H1 (cell line): ENCODE measurements at regions not wholly inside any gene's neighbourhood (a gene's known extent, or its start where the extent isn't known, plus 50 kb on each side); places are given as distances from the start of the nearest gene placed in this dataset.

Experiments used
- CTCF ChIA-PET: fragments of 300-600 bp; sonication (Branson Sonifier 250); formaldehyde crosslinking; loops from one replicate; lab custom pipeline; 2021; ENCODE audit not compliant: partially characterized antibody; lab: Charles Lee
- POLR2A ChIA-PET: fragments of 300-600 bp; sonication (Branson Sonifier 250); formaldehyde crosslinking; loops from one replicate; lab custom pipeline; 2021; ENCODE audit warnings: inconsistent platforms; ENCODE audit not compliant: partially characterized antibody; lab: Charles Lee
- DNase-seq, 2 experiments: peaks; one replicate each; pipeline versions ENCODE4 v3.0.0 to v3.0.0-alpha.2; 2010 to 2022; ENCODE audit warnings: low spot score in 2 of 2, low read depth in 1 of 2, mixed read lengths in 1 of 2
- FAIRE-seq: peaks from 2 replicates; lab custom pipeline; 2011; peaks lifted over from hg19 to GRCh38; lab: Jason Lieb, UNC
- H2AFZ ChIP-seq: 2 replicates; pipeline ENCODE4 v1.8.1; 2012; ENCODE audit warnings: low read length, inconsistent platforms
- H2AK5ac ChIP-seq: 2 replicates; pipeline ENCODE4 v1.6.1; 2013; ENCODE audit warnings: low read depth, low read length
- H2BK120ac ChIP-seq: replicated peaks from 2 replicates; pipeline ENCODE3; 2013; ENCODE audit warnings: low read depth, low read length, inconsistent platforms
- H2BK12ac ChIP-seq: 2 replicates; pipeline ENCODE4 v1.6.1; 2013; ENCODE audit warnings: low read depth, low read length
- H2BK15ac ChIP-seq: 2 replicates; pipeline ENCODE4 v1.6.1; 2013; ENCODE audit warnings: low read length
- H2BK20ac ChIP-seq: 2 replicates; pipeline ENCODE4 v1.6.1; 2013; ENCODE audit warnings: low read length
- H2BK5ac ChIP-seq: 2 replicates; pipeline ENCODE4 v1.6.1; 2013; ENCODE audit warnings: low read depth, low read length
- H3K14ac ChIP-seq: 2 replicates; pipeline ENCODE4 v1.6.1; 2013; ENCODE audit warnings: inconsistent platforms; ENCODE audit not compliant: insufficient read length
- H3K18ac ChIP-seq: 2 replicates; pipeline ENCODE4 v1.6.1; 2013; ENCODE audit warnings: low read length; ENCODE audit errors: extremely low read depth
- H3K23ac ChIP-seq: 2 replicates; pipeline ENCODE4 v1.6.1; 2013; ENCODE audit warnings: inconsistent platforms; ENCODE audit not compliant: insufficient read length
- H3K23me2 ChIP-seq: 2 replicates; pipeline ENCODE4 v1.6.1; 2013; ENCODE audit warnings: low read depth, low read length
- H3K27ac ChIP-seq: 2 replicates; pipeline ENCODE4 v1.6.1; 2011; ENCODE audit warnings: low read depth, low read length, inconsistent platforms
- H3K27me3 ChIP-seq, 4 experiments: replicated peaks in 1 of 4; 1 replicate in 1 of 4; 2 replicates in 3 of 4; pipeline versions ENCODE4 v1.6.1 to v1.8.1; 2011 to 2013; ENCODE audit warnings: low read length in 3 of 4, mild to moderate bottlenecking in 3 of 4, inconsistent platforms in 2 of 4, mixed read lengths in 2 of 4, moderate library complexity in 1 of 4; ENCODE audit not compliant: control insufficient read depth in 3 of 4, insufficient read depth in 3 of 4; ENCODE audit errors: extremely low read depth in 1 of 4
- H3K36me3 ChIP-seq, 4 experiments: 2 replicates each; pipeline versions ENCODE4 v1.6.1 to v1.8.1; 2011 to 2013; ENCODE audit warnings: mild to moderate bottlenecking in 4 of 4, low read length in 3 of 4, moderate library complexity in 2 of 4, control low read depth in 1 of 4, inconsistent platforms in 1 of 4; ENCODE audit not compliant: insufficient read depth in 4 of 4, control insufficient read depth in 2 of 4
- H3K4ac ChIP-seq: replicated peaks from 2 replicates; pipeline ENCODE3; 2013; ENCODE audit warnings: low read length, low read depth, mixed read lengths, inconsistent platforms; ENCODE audit not compliant: insufficient read length
- H3K4me1 ChIP-seq, 4 experiments: replicated peaks in 1 of 4; 1 replicate in 1 of 4; 2 replicates in 3 of 4; pipeline versions ENCODE4 v1.6.1 to v1.8.1; 2011 to 2013; ENCODE audit warnings: low read length in 3 of 4, inconsistent platforms in 2 of 4, mixed read lengths in 1 of 4; ENCODE audit not compliant: insufficient read depth in 4 of 4, control insufficient read depth in 3 of 4
- H3K4me2 ChIP-seq, 2 experiments: 2 replicates each; pipeline versions ENCODE4 v1.6.1 to v1.8.1; 2011 to 2013; ENCODE audit warnings: low read depth in 2 of 2, low read length in 2 of 2, control low read depth in 1 of 2, inconsistent platforms in 1 of 2, mild to moderate bottlenecking in 1 of 2; ENCODE audit not compliant: insufficient read depth in 1 of 2
- H3K4me3 ChIP-seq, 4 experiments: fragments of 200-600, 300-600 bp in 1 of 4; sonication (generic), shearing (Covaris generic), sonication (Bioruptor Twin) in 1 of 4; 2 replicates each; pipeline versions ENCODE4 v1.5.1 to v1.8.1; 2011 to 2016; ENCODE audit warnings: low read length in 4 of 4, low read depth in 3 of 4, control low read depth in 2 of 4, inconsistent platforms in 2 of 4, mild to moderate bottlenecking in 2 of 4, mixed read lengths in 1 of 4, moderate library complexity in 1 of 4; ENCODE audit not compliant: insufficient read depth in 2 of 4; ENCODE audit errors: extremely low read depth in 1 of 4
- H3K56ac ChIP-seq: replicated peaks from 2 replicates; pipeline ENCODE3; 2013; ENCODE audit warnings: low read depth, mild to moderate bottlenecking, mixed read lengths, low read length, inconsistent platforms; ENCODE audit not compliant: insufficient read length
- H3K79me1 ChIP-seq: 2 replicates; pipeline ENCODE4 v1.6.1; 2013; ENCODE audit warnings: low read depth, low read length, control low read depth
- H3K79me2 ChIP-seq, 2 experiments: 2 replicates each; pipeline versions ENCODE4 v1.6.1 to v1.8.1; 2012 to 2013; ENCODE audit warnings: low read length in 2 of 2, mild to moderate bottlenecking in 2 of 2, inconsistent platforms in 1 of 2; ENCODE audit not compliant: insufficient read depth in 2 of 2, control insufficient read depth in 1 of 2
- H3K9ac ChIP-seq, 4 experiments: replicated peaks in 1 of 4; 1 replicate in 1 of 4; 2 replicates in 3 of 4; pipeline versions ENCODE4 v1.6.1 to v1.8.1; 2011 to 2013; ENCODE audit warnings: low read depth in 3 of 4, low read length in 3 of 4, control low read depth in 2 of 4, mild to moderate bottlenecking in 2 of 4, moderate library complexity in 2 of 4, inconsistent platforms in 1 of 4; ENCODE audit errors: extremely low read depth in 1 of 4
- H3K9me3 ChIP-seq, 2 experiments: 2 replicates each; pipeline versions ENCODE4 v1.6.1 to v1.8.1; 2012 to 2013; ENCODE audit warnings: mild to moderate bottlenecking in 2 of 2, moderate library complexity in 2 of 2, control low read depth in 1 of 2, inconsistent platforms in 1 of 2, low read depth in 1 of 2, low read length in 1 of 2, mixed read lengths in 1 of 2; ENCODE audit not compliant: insufficient read depth in 2 of 2
- H4K20me1 ChIP-seq, 2 experiments: replicated peaks in 1 of 2; 2 replicates each; pipeline versions ENCODE3 to v1.8.1; 2011 to 2013; ENCODE audit warnings: inconsistent platforms in 2 of 2, low read length in 2 of 2, mild to moderate bottlenecking in 1 of 2; ENCODE audit not compliant: insufficient read depth in 2 of 2, control insufficient read depth in 1 of 2
- H4K5ac ChIP-seq: 2 replicates; pipeline ENCODE4 v1.6.1; 2013; ENCODE audit warnings: low read length, low read depth, mixed read lengths, inconsistent platforms; ENCODE audit not compliant: insufficient read length
- H4K8ac ChIP-seq: 2 replicates; pipeline ENCODE4 v1.8.0; 2013; ENCODE audit warnings: mild to moderate bottlenecking, moderate library complexity, low read length, inconsistent platforms; ENCODE audit not compliant: insufficient read depth; ENCODE audit errors: extremely low read depth
- H4K91ac ChIP-seq: replicated peaks from 2 replicates; pipeline ENCODE3; 2013; ENCODE audit warnings: low read length, mixed read lengths, inconsistent platforms; ENCODE audit not compliant: insufficient read length
- BCL11A ChIP-seq, 2 experiments: IDR thresholded peaks; one replicate each; pipeline ENCODE4 v1.6.1; 2011; ENCODE audit warnings: low read depth in 2 of 2, low read length in 2 of 2, mild to moderate bottlenecking in 2 of 2
- CREB1 ChIP-seq: IDR thresholded peaks from 2 replicates; pipeline ENCODE4 v1.6.1; 2012; ENCODE audit warnings: inconsistent platforms
- NANOG ChIP-seq: IDR thresholded peaks from 2 replicates; pipeline ENCODE4 v1.6.1; 2011; ENCODE audit warnings: low read length, low read depth, mild to moderate bottlenecking, inconsistent platforms; ENCODE audit not compliant: insufficient read depth, poor library complexity, severe bottlenecking
- PHF8 ChIP-seq: fragments of 200-600 bp; sonication (generic); conservative IDR thresholded peaks from 2 replicates; pipeline ENCODE4 v1.7.1; 2012; ENCODE audit warnings: low read depth, mild to moderate bottlenecking, inconsistent platforms, low read length, moderate library complexity
- RBBP5 ChIP-seq: IDR thresholded peaks from 2 replicates; pipeline ENCODE4 v1.7.1; 2012; ENCODE audit warnings: low read depth, mild to moderate bottlenecking, inconsistent platforms, low read length, moderate library complexity, borderline replicate concordance
- SAP30 ChIP-seq: fragments of 300-600 bp; sonication (generic); IDR thresholded peaks from 2 replicates; pipeline ENCODE4 v1.7.1; 2012; ENCODE audit warnings: low read length, moderate library complexity, mild to moderate bottlenecking, inconsistent platforms; ENCODE audit not compliant: insufficient read depth, insufficient replicate concordance
- SIRT6 ChIP-seq: IDR thresholded peaks from one replicate; pipeline ENCODE4 v1.7.1; 2012; ENCODE audit warnings: low read length, inconsistent platforms
- TEAD4 ChIP-seq: IDR thresholded peaks from 2 replicates; pipeline ENCODE4 v1.6.1; 2012; ENCODE audit warnings: low read depth, low read length, inconsistent platforms, mixed read lengths
- ZNF274 ChIP-seq: IDR thresholded peaks from 2 replicates; pipeline ENCODE4 v1.7.0; 2012; ENCODE audit warnings: low read length, borderline replicate concordance; ENCODE audit errors: extremely low read depth
- WGBS, 2 experiments: shearing (Covaris generic) in 1 of 2; methylation state at CpG; one replicate each; pipeline versions ENCODE4 v1.1.6 to v1.1.7; 2013 to 2015; ENCODE audit warnings: low lambda C conversion rate in 2 of 2, mixed read lengths in 2 of 2, inconsistent platforms in 1 of 2, low coverage in 1 of 2, missing lambda C conversion rate in 1 of 2; ENCODE audit not compliant: insufficient replicate concordance in 2 of 2, insufficient coverage in 1 of 2, insufficient read length in 1 of 2; ENCODE audit errors: extremely low coverage in 1 of 2, missing lambda C conversion rate in 1 of 2; 5-methylcytosine and 5-hydroxymethylcytosine counted together

DNA sequence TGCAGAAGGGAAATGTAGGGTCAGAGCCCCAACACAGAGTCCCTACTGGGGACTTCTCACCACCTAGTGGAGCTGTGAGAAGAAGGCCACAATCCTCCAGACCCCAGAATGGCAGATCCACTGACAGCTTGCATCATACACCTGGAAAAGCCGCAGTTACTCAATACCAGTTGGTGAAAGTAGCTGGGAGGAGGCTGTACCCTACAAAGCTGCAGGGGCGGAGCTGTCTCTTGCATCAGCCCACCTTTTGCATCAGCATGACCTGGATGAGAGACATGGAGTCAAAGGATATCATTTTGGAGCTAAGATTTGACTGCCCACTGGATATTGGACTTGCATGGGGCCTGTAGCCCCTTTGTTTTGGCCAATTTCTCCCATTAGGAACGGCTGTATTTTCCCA lies 237.3 kb downstream of the CALCRL start:
- Histone ChIP-seq H3K23me2 (no peaks in the 10 kb centered on the region), H3K4me2 (no peak overlapping the region), H2AK5ac (no peak overlapping the region), H2BK20ac (no peak overlapping the region), H3K18ac (no peak overlapping the region; the same call in 1 of the 2 replicates), H2BK120ac (no peak overlapping the region), H2BK15ac (no peak overlapping the region), H3K9me3 (no peaks in the 10 kb centered on the region; a peak in 1 of 4 replicates), H3K36me3 (no peaks in the 10 kb centered on the region), H3K14ac (no peak overlapping the region), H4K8ac (no peak overlapping the region), H4K20me1 (no peaks in the 10 kb centered on the region)
- FAIRE-seq = no peak
- TF ChIP-seq RBBP5 (no peak), BCL11A (IDR thresholded peaks at IDR 0.05; ENCODE audit: low read depth in 2 of 2, low read length in 2 of 2) (no peak), TEAD4 (no peak), NANOG (no peak), PHF8 (no peak), SIRT6 (no peak), CREB1 (no peak), ZNF274 (no peak), SAP30 (no peak)
- TF ChIP-seq, all 59 proteins: peak for 0
- Histone ChIP-seq H4K5ac (no peak overlapping the region), H2BK12ac (no peak overlapping the region), H3K4me3 (no peak overlapping the region), H3K4me1 (peaks cover 0 to 4% (median under 1%) of the 10 kb centered on the region in 4 experiments; a peak in 1 of 7 replicates), H3K79me1 (no peaks in the 10 kb centered on the region), H4K91ac (no peak overlapping the region), H3K27me3 (no peaks in the 10 kb centered on the region), H3K56ac (no peak overlapping the region), H3K9ac (no peak overlapping the region), H3K27ac (no peak overlapping the region), H2AFZ (no peak overlapping the region), H3K79me2 (no peaks in the 10 kb centered on the region), H3K23ac (no peak overlapping the region), H2BK5ac (no peak overlapping the region), H3K4ac (no peak overlapping the region)
- ChIA-PET CTCF (interaction anchor here (1.4 kb wide), 1 partner anchor 73 kb away, joined by 3 read pairs; no protein-coding TSS in a partner anchor), POLR2A (interaction anchor here (0.9 kb wide), 1 partner anchor 14 kb away, joined by 3 read pairs; no protein-coding TSS in a partner anchor)
- no peak for DNase-seq
- 81% methylated on average over 3 of the region's 3 CpGs; no CpG with 5 or more reads in 1 of the 2 experiments for WGBS, 2 experiments
